ENCODE measurements at regions not wholly inside any gene's neighbourhood (a gene's known extent, or its start where the extent isn't known, plus 50 kb on each side); places are given as distances from the start of the nearest gene placed in this dataset.

GRCh38 chr5:130402906-130403305 lies 498.6 kb downstream of the CHSY3 start:
- TF ChIP-seq HDAC2 (IDR thresholded peaks at IDR 0.05; ENCODE audit: borderline replicate concordance in 1 of 2, low read depth in 2 of 2, low read length in 2 of 2) (no peak), SIN3A (conservative IDR thresholded peaks at IDR 0.05 in 1 of 2, IDR thresholded peaks at IDR 0.05 in 1 of 2; ENCODE audit: low read depth in 1 of 2, low read length in 2 of 2) (no peak), CTCF (IDR thresholded peaks at IDR 0.05; ENCODE audit: control extremely low read depth in 1 of 3, insufficient read depth in 1 of 3, low read depth in 1 of 3, low read length in 3 of 3) (no peak)

Data from H1 (cell line).